OCI-LY3 (cell line): ENCODE measurements at regions not wholly inside any gene's neighbourhood (a gene's known extent, or its start where the extent isn't known, plus 50 kb on each side); places are given as distances from the start of the nearest gene placed in this dataset.
"Not testable (repeated sequence)": the region's sequence is repeated elsewhere in the genome, so short reads cannot be mapped to it uniquely, and the experiment has no call there.

Experiments used
- H2AFZ ChIP-seq: fragments of 200-600, 300-600 bp; shearing (Covaris generic); 2 replicates; pipeline ENCODE4 v1.6.0; 2014; ENCODE audit warnings: antibody characterized with exemption, low read depth, low read length
- H3K27ac ChIP-seq: fragments of 200-600, 300-600 bp; sonication (generic); 2 replicates; pipeline ENCODE4 v1.5.1; 2014; ENCODE audit warnings: mild to moderate bottlenecking, low read length, moderate library complexity, mixed read lengths
- H3K27me3 ChIP-seq: fragments of 200-600, 300-600 bp; sonication (generic); 2 replicates; pipeline ENCODE4 v1.6.1; 2014; ENCODE audit warnings: low read depth, low read length, mixed read lengths
- H3K36me3 ChIP-seq: fragments of 200-600, 300-600 bp; sonication (generic); replicated peaks from 2 replicates; pipeline ENCODE3; 2014; ENCODE audit warnings: low read depth, low read length, mixed read lengths
- H3K4me1 ChIP-seq: fragments of 300-600, 200-600 bp; sonication (generic); 2 replicates; pipeline ENCODE4 v1.6.1; 2014; ENCODE audit warnings: low read length, mixed read lengths
- H3K4me2 ChIP-seq: fragments of 200-600, 300-600 bp; sonication (generic); 2 replicates; pipeline ENCODE4 v1.6.1; 2014; ENCODE audit warnings: low read length, mixed read lengths
- H3K4me3 ChIP-seq: fragments of 300-600, 200-600 bp; sonication (generic); 2 replicates; pipeline ENCODE4 v1.5.1; 2014; ENCODE audit warnings: antibody characterized with exemption, mild to moderate bottlenecking, low read length, moderate library complexity
- H3K79me2 ChIP-seq: fragments of 300-600, 200-600 bp; shearing (Covaris generic); 2 replicates; pipeline ENCODE4 v1.6.1; 2014; ENCODE audit warnings: mild to moderate bottlenecking, low read length, mixed read lengths
- H3K9ac ChIP-seq: fragments of 300-600, 200-600 bp; shearing (Covaris generic); 2 replicates; pipeline ENCODE4 v1.6.0; 2014; ENCODE audit warnings: mild to moderate bottlenecking, low read length, moderate library complexity
- H3K9me3 ChIP-seq: fragments of 200-600, 300-600 bp; shearing (Covaris generic); 2 replicates; pipeline ENCODE4 v1.6.1; 2014; ENCODE audit warnings: low read length, mixed read lengths; ENCODE audit not compliant: insufficient read depth
- H4K20me1 ChIP-seq: fragments of 200-600, 300-600 bp; sonication (generic); 2 replicates; pipeline ENCODE4 v1.6.1; 2016; ENCODE audit warnings: low read length, mixed read lengths; ENCODE audit not compliant: insufficient read depth
- EZH2phosphoT487 ChIP-seq: fragments of 200-600 bp; shearing (Covaris generic); IDR thresholded peaks from 2 replicates; pipeline ENCODE4 v1.6.1; 2018; ENCODE audit warnings: antibody characterized with exemption, mixed run types, low read depth
- TF ChIP-seq, protein P1 (sequence below): fragments of 200-600, 300-600 bp; sonication (generic); IDR thresholded peaks from 2 replicates; pipeline ENCODE4 v1.5.1; 2014; ENCODE audit warnings: antibody characterized with exemption, low read length, low read depth

GRCh38 chr10:6840766-6841165 lies 260.7 kb upstream of the PRKCQ start:
- H3K4me3 ChIP-seq, result no peak overlapping the region
- no peak overlapping the region for H2AFZ ChIP-seq
- no peaks in the 10 kb centered on the region for H3K4me1 ChIP-seq
- no peak for TF ChIP-seq EZH2phosphoT487
- TF ChIP-seq, protein P1, sequence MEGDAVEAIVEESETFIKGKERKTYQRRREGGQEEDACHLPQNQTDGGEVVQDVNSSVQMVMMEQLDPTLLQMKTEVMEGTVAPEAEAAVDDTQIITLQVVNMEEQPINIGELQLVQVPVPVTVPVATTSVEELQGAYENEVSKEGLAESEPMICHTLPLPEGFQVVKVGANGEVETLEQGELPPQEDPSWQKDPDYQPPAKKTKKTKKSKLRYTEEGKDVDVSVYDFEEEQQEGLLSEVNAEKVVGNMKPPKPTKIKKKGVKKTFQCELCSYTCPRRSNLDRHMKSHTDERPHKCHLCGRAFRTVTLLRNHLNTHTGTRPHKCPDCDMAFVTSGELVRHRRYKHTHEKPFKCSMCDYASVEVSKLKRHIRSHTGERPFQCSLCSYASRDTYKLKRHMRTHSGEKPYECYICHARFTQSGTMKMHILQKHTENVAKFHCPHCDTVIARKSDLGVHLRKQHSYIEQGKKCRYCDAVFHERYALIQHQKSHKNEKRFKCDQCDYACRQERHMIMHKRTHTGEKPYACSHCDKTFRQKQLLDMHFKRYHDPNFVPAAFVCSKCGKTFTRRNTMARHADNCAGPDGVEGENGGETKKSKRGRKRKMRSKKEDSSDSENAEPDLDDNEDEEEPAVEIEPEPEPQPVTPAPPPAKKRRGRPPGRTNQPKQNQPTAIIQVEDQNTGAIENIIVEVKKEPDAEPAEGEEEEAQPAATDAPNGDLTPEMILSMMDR, result no peak
- no peaks in the 10 kb centered on the region for H3K9me3 ChIP-seq
- H3K27ac ChIP-seq, result no peak overlapping the region
- H3K36me3 ChIP-seq, result no peaks in the 10 kb centered on the region
- no peak overlapping the region for H3K4me2 ChIP-seq
- H4K20me1 ChIP-seq, result no peaks in the 10 kb centered on the region
- no peaks in the 10 kb centered on the region for H3K27me3 ChIP-seq
- no peaks in the 10 kb centered on the region for H3K79me2 ChIP-seq
- H3K9ac ChIP-seq, result no peak overlapping the region

DNA sequence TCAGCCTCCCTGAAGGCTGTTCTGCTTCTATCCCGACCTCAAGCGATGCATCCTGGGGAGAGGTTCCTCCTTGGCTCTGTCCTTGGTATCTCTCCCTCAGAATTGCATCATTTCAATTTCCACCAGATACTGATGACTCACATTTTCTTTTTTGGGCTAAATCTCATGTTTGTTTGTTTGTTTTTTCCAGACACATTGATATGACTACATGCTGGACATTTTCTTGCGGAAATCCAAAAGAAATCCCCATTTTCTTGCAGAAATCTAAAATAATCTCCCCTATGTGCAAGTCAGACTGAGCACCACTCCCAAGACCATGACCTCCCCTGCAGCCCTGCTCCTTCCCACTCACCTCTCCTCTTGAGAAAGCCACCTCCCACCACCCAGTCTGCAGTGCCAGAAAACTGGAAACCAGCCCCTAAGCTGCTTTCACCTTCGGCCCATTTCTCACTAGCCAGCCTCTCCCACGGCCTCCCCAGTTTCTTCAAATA lies 260.2 kb upstream of the PRKCQ start:
- H3K36me3 ChIP-seq, result no peaks in the 10 kb centered on the region
- no peak overlapping the region for H3K4me2 ChIP-seq
- H3K9ac ChIP-seq, result no peak overlapping the region
- H3K27me3 ChIP-seq, result no peaks in the 10 kb centered on the region
- no peaks in the 10 kb centered on the region for H3K9me3 ChIP-seq
- H3K4me1 ChIP-seq, result no peaks in the 10 kb centered on the region
- H3K27ac ChIP-seq, result no peak overlapping the region
- H2AFZ ChIP-seq, result no peak overlapping the region
- no peak overlapping the region for H3K4me3 ChIP-seq
- TF ChIP-seq EZH2phosphoT487, result no peak
- TF ChIP-seq, protein P1, result no peak
- H4K20me1 ChIP-seq, result no peaks in the 10 kb centered on the region
- H3K79me2 ChIP-seq, result no peaks in the 10 kb centered on the region

DNA sequence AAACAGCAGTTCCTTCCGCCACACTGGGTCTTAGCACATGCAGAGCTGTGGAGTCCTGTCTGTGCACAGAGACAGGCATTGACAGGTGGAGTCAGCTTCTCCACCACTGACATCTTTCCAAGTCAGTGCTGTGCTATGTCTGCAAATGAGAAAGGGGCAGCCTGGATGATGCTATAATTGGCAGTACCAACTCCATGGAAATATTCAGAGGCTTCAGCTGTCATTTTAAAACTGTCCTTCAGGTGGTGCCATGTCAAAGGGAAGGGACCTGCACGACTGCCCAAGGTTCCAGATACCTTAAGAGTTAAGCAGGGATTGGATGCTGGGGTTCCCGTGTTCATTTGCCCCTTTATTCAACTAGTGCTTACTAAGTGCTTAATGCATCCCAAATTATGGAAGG lies 258.0 kb upstream of the PRKCQ start:
- TF ChIP-seq EZH2phosphoT487, result no peak
- TF ChIP-seq, protein P1, result peak; percentile 38
- Histone ChIP-seq H3K4me1 (no peaks in the 10 kb centered on the region), H3K79me2 (no peaks in the 10 kb centered on the region), H3K4me3 (no peak overlapping the region), H3K27ac (no peak overlapping the region), H3K36me3 (no peaks in the 10 kb centered on the region), H3K4me2 (no peak overlapping the region), H4K20me1 (no peaks in the 10 kb centered on the region), H2AFZ (no peak overlapping the region), H3K27me3 (no peaks in the 10 kb centered on the region), H3K9me3 (no peaks in the 10 kb centered on the region), H3K9ac (no peak overlapping the region)

DNA sequence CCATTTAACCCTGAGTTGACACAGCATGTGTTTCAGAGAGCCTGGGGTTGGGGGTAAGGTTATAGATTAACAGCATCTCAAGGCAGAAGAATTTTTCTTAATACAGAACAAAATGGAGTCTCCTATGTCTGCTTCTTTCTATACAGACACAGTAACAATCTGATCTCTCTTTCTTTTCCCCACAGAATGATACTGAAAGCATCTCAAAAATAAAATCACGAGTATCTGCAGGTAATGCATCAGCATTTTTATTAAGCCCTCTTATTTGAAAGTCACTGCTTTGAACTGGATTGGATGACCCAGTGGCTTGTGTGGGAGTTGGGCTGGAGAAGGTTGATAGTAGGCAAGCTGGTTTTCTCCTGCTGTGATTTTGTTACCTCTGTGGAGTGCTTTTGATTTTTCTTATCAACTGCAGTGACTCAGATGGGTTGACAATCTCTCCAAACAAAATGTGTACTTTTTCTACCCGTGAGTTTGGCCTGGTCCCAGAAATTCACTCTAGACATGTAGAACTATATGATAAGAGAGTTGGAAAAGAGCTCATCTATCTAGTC lies 253.5 kb upstream of the PRKCQ start:
- H3K9ac ChIP-seq, result no peak overlapping the region
- H2AFZ ChIP-seq, result no peak overlapping the region
- H3K27me3 ChIP-seq, result no peaks in the 10 kb centered on the region
- no peaks in the 10 kb centered on the region for H3K4me1 ChIP-seq
- no peak overlapping the region for H3K27ac ChIP-seq
- H3K4me2 ChIP-seq, result no peak overlapping the region
- no peak for TF ChIP-seq EZH2phosphoT487
- TF ChIP-seq, protein P1, result no peak
- H4K20me1 ChIP-seq, result no peaks in the 10 kb centered on the region
- no peaks in the 10 kb centered on the region for H3K9me3 ChIP-seq
- H3K36me3 ChIP-seq, result no peaks in the 10 kb centered on the region
- H3K4me3 ChIP-seq, result no peak overlapping the region
- no peaks in the 10 kb centered on the region for H3K79me2 ChIP-seq

- H3K79me2 ChIP-seq, H3K36me3 ChIP-seq, H2AFZ ChIP-seq, H3K4me3 ChIP-seq, H3K9me3 ChIP-seq, H3K27me3 ChIP-seq, H3K27ac ChIP-seq, H3K4me2 ChIP-seq, H4K20me1 ChIP-seq, H3K9ac ChIP-seq, H3K4me1 ChIP-seq: not testable (repeated sequence)
These were observed 250.9 kb upstream of the PRKCQ start for GRCh38 chr10:6830981-6831380.

- H3K27ac ChIP-seq, H3K27me3 ChIP-seq, H3K4me1 ChIP-seq, H3K9ac ChIP-seq, H3K36me3 ChIP-seq, H2AFZ ChIP-seq, H3K79me2 ChIP-seq, H4K20me1 ChIP-seq, H3K9me3 ChIP-seq, H3K4me2 ChIP-seq, H3K4me3 ChIP-seq: not testable (repeated sequence)
These were observed 244.7 kb upstream of the PRKCQ start for GRCh38 chr10:6824793-6825192.
